ENCODE measurements at regions not wholly inside any gene's neighbourhood (a gene's known extent, or its start where the extent isn't known, plus 50 kb on each side); places are given as distances from the start of the nearest gene placed in this dataset.

DNA sequence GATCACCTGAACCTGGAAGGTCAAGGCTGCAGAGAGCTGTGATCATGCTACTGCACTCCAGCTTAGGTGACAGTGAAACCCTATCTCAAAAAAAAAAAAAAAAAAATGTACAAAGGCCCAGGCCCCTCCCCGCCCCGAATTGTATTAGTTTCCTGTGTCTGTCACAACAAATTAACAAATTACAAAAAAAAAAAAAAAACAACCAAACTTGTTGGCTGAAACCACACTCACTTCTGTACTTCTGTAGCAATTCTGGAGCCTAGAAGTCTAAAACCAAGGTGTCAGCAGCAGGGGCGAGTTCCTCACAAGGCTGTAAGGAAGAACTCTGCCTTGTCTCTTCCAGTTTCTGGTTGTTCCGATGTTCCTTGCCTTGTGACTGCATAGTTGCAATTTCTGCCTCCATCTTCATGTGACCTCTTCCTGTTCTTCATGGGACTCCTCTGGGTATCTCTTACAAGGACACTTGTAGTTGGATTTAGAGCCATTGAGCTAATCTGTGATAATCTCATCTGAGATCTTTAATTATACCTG is 100.8 kb upstream of the ZSWIM2 start:
- TF ChIP-seq, protein P1, sequence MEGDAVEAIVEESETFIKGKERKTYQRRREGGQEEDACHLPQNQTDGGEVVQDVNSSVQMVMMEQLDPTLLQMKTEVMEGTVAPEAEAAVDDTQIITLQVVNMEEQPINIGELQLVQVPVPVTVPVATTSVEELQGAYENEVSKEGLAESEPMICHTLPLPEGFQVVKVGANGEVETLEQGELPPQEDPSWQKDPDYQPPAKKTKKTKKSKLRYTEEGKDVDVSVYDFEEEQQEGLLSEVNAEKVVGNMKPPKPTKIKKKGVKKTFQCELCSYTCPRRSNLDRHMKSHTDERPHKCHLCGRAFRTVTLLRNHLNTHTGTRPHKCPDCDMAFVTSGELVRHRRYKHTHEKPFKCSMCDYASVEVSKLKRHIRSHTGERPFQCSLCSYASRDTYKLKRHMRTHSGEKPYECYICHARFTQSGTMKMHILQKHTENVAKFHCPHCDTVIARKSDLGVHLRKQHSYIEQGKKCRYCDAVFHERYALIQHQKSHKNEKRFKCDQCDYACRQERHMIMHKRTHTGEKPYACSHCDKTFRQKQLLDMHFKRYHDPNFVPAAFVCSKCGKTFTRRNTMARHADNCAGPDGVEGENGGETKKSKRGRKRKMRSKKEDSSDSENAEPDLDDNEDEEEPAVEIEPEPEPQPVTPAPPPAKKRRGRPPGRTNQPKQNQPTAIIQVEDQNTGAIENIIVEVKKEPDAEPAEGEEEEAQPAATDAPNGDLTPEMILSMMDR (IDR thresholded peaks at IDR 0.05) = no peak
- Histone ChIP-seq H3K36me3 (replicated peaks in 1 of 2; ENCODE audit: control insufficient read depth in 1 of 2, insufficient read depth in 2 of 2, low read length in 2 of 2) (no peaks in the 10 kb centered on the region), H3K27ac (ENCODE audit: low read depth in 1 of 2, low read length in 2 of 2) (no peak overlapping the region), H3K9me3 (replicated peaks in 1 of 2; ENCODE audit: control insufficient read depth in 1 of 2, insufficient read depth in 1 of 2, low read length in 2 of 2) (no peaks in the 10 kb centered on the region), H3K27me3 (ENCODE audit: control insufficient read depth in 2 of 2, insufficient read depth in 2 of 2, low read length in 2 of 2) (no peaks in the 10 kb centered on the region), H3K79me2 (ENCODE audit: insufficient read depth, low read length) (no peaks in the 10 kb centered on the region), H4K20me1 (ENCODE audit: insufficient read depth, low read length) (no peaks in the 10 kb centered on the region), H3K9ac (ENCODE audit: insufficient read depth, low read length, poor library complexity, severe bottlenecking) (no peak overlapping the region), H3K4me3 (replicated peaks in 1 of 3; ENCODE audit: low read depth in 2 of 3, low read length in 3 of 3) (no peak overlapping the region), H3K4me2 (replicated peaks; ENCODE audit: extremely low read depth, low read length, poor library complexity, severe bottlenecking) (no peak overlapping the region), H3K4me1 (ENCODE audit: control insufficient read depth in 1 of 2, insufficient read depth in 2 of 2, low read length in 2 of 2) (peaks cover 0 to 5% of the 10 kb centered on the region in 2 donors), H2AFZ (ENCODE audit: insufficient read depth, low read depth, low read length, poor library complexity, severe bottlenecking) (no peak overlapping the region)
- Mint-ChIP-seq H3K27me3 (ENCODE audit: low read depth in 3 of 3) (peaks cover 0 to 3% (median 1%) of the 10 kb centered on the region in 3 donors), H3K36me3 (no peaks in the 10 kb centered on the region), H3K4me3 (no peak overlapping the region), H3K9me3 (peaks cover 0 to 6% (median 0%) of the 10 kb centered on the region in 7 donors), H3K27ac (no peak overlapping the region), H3K4me1 (peaks cover 15% of the 10 kb centered on the region)
- WGBS (ENCODE audit: insufficient coverage) = 51% methylated on average over 4 of the region's 4 CpGs
- intact Hi-C loops (cut with micrococcal nuclease) = no loop called here
- no peak for DNase-seq

DNA sequence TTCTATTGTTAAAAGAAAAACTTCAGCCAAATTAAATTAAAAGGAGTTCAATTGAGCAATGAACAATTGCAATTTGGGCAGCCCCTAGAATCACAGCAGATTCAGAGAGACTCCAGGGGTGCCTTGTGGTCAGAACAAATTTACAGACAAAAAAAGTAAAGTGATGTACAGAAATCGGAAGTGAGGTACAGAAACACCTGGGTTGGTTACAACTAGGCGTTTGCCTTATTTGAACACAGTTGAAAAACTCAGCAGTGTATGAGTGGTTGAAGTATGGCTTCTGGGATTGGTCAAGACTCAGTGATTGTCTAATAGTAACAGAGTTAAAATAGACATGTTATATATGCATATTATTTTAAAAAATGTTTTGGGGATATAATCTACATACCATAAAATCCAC is 98.5 kb upstream of the ZSWIM2 start:
- Histone ChIP-seq H3K36me3 (replicated peaks in 1 of 2; ENCODE audit: control insufficient read depth in 1 of 2, insufficient read depth in 2 of 2, low read length in 2 of 2) (no peaks in the 10 kb centered on the region), H3K9me3 (replicated peaks in 1 of 2; ENCODE audit: control insufficient read depth in 1 of 2, insufficient read depth in 1 of 2, low read length in 2 of 2) (no peaks in the 10 kb centered on the region), H4K20me1 (ENCODE audit: insufficient read depth, low read length) (no peaks in the 10 kb centered on the region), H3K4me2 (replicated peaks; ENCODE audit: extremely low read depth, low read length, poor library complexity, severe bottlenecking) (no peak overlapping the region), H3K27ac (ENCODE audit: low read depth in 1 of 2, low read length in 2 of 2) (no peak overlapping the region), H3K9ac (ENCODE audit: insufficient read depth, low read length, poor library complexity, severe bottlenecking) (no peak overlapping the region), H3K79me2 (ENCODE audit: insufficient read depth, low read length) (no peaks in the 10 kb centered on the region), H3K27me3 (ENCODE audit: control insufficient read depth in 2 of 2, insufficient read depth in 2 of 2, low read length in 2 of 2) (no peaks in the 10 kb centered on the region), H3K4me3 (replicated peaks in 1 of 3; ENCODE audit: low read depth in 2 of 3, low read length in 3 of 3) (no peak overlapping the region), H3K4me1 (ENCODE audit: control insufficient read depth in 1 of 2, insufficient read depth in 2 of 2, low read length in 2 of 2) (peaks cover 0 to 5% of the 10 kb centered on the region in 2 donors), H2AFZ (ENCODE audit: insufficient read depth, low read depth, low read length, poor library complexity, severe bottlenecking) (no peak overlapping the region)
- Mint-ChIP-seq H3K4me1 (peaks cover 15% of the 10 kb centered on the region), H3K27ac (no peak overlapping the region), H3K27me3 (ENCODE audit: low read depth in 3 of 3) (peaks cover 0 to 3% (median 1%) of the 10 kb centered on the region in 3 donors), H3K36me3 (no peaks in the 10 kb centered on the region), H3K9me3 (peaks cover 0 to 3% (median 0%) of the 10 kb centered on the region in 7 donors), H3K4me3 (no peak overlapping the region)
- no peak for DNase-seq
- intact Hi-C loops (cut with micrococcal nuclease) = no loop called here
- WGBS (ENCODE audit: insufficient coverage) = 100% methylated on average over 2 of the region's 2 CpGs
- TF ChIP-seq, protein P1 (IDR thresholded peaks at IDR 0.05) = no peak
